ENCODE measurements at regions not wholly inside any gene's neighbourhood (a gene's known extent, or its start where the extent isn't known, plus 50 kb on each side); places are given as distances from the start of the nearest gene placed in this dataset.

DNA sequence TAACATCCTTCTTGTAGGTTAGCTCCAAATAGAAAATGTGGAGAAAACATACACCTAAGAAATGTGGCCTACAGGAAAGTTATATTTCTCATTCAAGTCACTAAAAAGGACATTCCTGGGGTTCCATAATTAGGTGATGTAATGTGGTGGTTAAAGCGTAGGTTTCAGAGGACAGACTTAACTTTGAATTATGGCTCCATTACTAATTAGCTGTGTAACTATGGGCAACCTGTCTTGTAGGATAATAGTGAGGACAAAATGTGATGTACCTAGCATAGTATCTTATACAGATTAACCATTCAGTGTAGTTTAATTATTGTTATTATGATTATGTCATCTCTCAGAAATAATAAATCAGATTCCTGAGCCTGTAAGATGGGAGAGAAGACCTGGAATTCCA lies 602.5 kb downstream of the TSN start:
- DNase-seq: no peak

DNA sequence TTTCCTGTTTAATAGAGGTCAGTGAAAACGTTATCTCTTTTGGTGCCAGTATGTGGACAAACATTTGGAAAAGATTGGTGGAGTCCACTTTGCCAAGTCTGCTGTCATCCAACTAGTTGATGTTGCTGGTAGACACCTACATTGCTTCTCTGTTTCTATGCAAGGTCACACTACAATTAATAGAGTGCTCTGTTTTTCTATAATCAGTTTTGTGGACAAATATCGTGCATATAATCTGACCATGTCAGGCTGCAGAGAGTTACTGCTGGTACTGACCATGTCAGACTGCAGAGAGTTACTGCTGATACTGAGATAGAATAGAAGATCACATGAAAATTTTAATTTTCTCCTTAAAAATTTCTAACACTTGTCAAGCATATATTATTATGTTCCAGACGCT lies 603.3 kb downstream of the TSN start:
- DNase-seq: no peak

DNA sequence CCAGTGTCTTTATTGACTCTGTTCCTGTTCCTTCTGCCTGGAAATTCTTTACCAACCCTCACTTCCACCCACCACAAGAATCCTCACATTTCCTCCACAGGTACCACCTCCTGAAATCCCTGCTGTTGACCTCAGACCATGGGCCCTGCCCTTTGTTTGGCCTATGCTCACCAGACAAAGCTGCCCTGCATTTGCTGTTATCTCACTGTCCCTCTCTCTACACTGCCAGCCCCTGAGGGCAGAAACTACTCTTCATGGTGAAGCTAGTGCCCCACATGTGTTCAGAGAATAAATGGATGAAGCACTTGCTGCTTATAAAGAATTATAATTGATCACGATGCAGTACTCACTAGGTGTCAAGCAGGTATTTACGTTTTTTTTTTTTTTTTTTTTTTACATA lies 608.4 kb downstream of the TSN start:
- DNase-seq: no peak

DNA sequence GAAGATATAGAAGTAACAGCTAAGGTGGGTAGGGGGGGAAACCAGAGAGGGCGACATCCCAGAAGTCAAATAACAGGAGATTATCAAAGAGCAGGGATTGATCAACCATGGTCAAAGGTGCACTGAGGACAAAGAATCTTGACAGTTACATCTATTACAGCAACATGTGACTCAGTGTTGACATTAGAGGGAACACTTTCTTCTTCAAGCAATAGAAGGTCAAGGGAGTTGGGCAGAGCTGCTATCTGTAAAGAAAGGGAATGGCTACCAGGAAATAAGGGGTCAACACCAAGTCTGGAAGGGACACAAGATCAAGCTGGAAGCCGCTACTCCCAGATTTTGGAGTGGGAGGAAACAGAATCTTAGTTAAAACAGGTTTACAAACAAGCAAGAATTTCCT lies 611.0 kb downstream of the TSN start:
- DNase-seq: no peak

DNA sequence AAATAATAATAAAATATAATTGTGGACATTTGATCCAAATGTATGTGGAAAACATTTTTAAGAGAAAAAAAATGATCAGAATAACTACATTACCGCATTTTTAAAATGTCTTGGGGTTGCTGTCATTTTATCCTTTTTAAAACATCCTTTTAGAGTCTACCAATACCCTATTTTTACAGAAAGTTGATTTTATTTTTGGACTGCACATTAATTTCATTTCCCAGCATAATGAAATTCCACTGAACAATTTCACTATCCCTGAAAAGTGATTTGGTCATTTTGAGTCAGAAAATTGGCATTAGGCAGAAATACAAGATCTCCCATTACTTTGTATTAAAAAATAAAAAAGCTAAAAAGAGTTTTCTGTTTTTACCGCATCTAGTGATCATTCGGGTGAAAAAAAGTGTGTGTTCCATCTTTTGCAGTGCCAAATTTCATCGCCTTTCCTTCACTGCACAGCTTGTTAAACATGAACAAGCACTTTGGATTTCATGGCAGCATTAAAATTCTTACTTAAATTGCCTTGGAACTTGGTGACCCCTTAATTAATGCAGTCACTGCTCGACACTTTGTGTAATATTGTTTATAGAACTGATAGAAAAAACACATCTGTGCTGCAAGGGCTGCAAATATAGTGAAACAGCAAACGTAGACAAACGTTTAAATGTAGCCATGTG lies 611.7 kb downstream of the TSN start:
- DNase-seq: no peak

DNA sequence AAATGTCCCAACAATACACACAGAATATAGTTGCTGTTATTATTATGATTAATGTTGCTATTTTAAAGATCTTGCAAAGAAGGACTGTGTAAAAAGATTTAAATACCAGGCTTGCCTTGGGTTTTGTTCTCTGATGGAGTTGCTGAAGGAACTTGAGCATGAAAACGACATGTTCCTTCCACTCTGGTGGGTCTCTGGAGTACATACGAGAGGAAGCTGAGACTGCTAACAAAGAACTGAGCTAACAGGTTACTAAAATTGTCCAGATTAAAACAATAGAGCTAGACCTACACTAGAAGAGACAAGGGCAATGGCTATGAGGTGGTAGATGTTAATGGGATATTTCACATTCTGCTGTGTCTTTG lies 612.2 kb downstream of the TSN start:
- no peak for DNase-seq

DNA sequence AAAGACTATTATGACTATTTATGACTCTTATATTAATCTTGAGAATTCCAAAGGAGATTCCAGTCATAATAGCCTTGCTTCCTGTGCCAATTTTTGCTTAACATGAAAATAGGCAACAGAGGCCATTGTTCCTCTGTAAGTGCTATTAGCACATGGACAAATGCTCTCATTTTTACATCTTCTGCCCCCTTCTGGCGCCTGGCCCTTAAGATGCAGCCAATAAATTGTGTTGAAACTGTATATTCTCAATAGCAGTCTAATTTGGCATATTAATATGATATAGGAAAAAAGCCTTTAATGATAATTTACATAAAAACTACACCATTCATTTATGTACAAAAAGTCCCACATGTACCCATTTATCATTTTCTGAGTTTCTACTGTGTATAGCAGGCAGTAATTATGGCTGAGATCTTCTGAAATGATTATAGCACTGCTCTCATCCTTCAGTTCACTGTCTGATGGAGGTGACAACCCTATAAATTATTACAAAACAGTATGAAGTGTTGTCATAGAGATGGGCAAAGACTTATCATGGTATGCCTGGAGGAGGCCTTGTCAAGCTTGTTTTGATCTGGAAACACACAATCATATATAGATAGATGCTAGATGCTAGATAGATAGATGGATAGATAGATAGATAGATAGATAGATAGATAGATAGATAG lies 613.3 kb downstream of the TSN start:
- DNase-seq: no peak

DNA sequence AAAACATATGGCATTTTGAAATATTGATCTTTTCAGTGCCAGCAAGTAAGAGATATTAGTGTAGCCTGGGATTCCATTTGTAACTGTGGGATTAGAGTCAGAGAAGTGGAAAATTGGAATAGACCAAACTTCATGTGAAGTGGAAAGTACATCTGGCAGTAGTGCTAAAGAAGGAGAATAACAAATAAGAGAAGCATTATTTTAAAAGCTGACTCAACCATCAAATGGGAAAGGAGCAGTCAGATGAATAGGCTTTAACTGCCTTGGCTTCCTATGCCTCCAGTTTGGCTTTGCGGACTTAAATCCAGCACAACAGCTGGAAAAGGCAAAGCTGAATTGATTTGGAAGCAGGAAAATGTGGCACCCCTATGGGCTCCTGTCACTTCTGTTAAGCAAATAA lies 623.1 kb downstream of the TSN start:
- DNase-seq: no peak

DNA sequence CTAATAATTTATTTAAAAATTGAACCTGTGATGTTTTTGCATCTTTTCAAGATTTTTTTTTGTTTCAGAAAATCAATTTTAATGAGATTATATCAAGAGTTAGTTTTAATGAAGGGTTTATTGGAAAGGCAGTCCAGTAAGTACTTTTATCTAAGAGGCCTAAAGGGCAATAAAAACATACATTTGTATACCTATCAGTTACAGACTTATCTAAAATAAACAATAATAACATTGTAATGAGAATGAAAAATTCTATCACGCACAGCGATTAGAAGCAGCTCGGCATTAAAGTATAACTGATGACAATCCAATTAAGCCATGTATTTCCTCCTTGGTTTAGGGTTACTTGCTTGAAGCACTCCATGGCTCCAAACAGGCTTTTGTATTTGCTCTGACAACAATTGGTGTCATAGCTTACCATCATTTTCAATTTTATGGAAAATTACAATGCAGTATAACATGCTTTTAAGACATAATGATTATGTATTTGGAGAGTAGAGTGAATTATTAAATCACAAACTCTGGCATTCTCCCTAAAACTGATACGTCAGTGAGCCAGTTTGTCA lies 629.4 kb downstream of the TSN start:
- peak; percentile 53 for DNase-seq

DNA sequence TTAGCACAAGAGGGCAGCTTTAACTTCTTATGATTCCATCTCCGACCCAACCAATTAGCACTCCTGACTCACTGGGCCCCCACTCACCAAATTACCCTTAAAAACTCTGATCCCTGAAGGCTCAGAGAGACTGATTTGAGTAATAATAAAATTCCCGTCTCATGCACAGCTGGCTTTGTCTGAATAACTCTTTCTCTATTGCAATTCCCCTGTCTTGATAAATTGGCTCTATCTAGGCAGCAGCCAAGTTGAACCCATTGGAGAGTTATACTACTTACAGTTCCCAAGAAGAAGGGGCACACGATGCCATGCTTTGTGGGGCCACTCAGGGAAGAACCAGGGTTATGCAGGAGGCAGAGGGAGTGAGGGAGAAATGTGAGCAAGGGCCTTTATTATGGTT lies 632.8 kb downstream of the TSN start:
- no peak for DNase-seq

DNA sequence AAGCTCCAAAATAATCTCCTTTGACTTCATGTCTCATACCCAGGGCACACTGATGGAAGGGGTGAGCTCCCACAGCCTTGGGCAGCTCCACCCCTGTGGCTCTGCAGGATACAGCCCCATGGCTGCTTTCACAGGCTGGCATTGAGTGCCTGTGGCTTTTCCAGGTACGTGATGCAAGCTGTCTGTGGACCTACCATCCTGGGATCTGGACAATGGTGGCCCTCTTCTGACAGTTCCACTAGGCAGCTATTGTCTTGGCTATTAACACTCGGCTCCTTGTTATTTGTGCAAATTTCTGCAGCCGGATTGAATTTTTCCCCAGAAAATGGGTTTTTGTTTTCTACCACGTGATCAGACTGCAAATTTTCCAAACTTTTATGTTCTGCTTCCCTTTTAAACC lies 634.2 kb downstream of the TSN start:
- DNase-seq: no peak

DNA sequence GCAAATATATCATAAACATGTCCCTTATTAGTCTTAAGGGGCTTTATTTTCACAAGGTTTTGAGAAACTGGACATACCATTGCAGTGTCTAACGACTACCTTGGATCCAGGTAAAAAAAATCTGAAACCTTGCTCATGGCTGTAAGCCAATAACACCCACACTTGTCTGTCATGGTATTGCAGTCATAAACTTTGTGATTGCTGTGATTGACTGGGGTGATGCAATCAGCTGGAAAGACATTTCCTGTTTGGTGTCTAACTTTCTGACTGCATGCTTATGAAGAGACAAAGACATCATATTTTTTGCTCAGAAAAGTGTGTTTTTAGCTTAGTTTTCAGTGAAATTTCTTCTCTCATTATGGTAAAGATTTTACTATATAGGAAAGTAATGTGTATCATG lies 635.0 kb downstream of the TSN start:
- DNase-seq: no peak

DNA sequence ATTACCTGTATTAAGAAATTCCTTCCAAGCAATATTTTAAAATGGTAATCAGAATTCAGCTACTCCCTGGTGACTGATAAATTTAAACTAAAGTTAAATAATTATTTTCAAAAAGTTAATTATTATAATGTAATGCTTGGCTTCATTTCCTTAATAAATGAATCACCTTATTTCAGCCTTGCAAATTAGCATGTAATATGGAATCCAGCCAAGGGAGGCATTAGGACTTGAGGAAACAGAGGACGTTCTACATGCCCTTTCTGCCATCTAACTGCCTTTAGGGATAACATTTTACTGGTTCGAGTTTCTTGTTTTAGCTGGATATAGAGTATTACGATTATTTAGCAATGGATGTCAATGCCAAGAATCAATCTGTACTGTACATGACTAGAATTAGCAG lies 636.3 kb downstream of the TSN start:
- no peak for DNase-seq

DNA sequence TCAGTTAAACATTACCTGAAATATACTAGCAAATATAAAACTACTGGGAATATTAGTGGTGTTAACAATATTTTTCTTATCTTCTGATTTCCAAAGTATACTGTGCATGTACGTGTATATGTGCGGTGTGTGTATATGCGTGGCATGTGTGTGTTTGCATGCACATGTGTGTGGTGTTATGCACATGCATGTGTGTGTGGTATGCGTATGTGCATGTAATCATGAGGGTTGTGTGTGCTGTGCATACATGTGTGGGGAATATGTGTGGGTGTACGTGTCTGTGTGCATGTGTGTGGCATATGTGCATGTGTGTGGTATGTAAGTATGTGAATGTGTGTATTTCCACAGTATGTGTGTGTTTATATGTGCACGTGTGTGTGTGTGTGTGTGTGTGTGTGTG lies 640.2 kb downstream of the TSN start:
- DNase-seq: no peak

DNA sequence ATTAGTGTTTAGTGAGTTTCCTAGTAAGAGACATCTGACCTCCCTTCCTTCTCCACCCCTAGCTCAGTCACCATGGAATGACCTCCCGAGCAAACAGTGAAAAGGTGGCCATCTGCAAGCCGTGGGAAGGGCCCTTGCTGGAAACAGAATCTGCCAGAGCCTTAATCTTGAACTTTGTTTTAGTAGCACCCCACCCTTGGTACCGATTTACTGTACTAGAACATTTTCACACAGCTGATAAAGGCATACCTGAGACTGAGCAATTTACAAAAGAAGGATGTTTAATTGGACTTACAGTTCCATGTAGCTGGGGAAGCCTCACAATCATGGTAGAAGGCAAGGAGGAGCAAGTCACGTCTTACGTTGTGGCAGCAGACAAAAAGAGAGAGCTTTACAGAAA lies 655.8 kb downstream of the TSN start:
- no peak for DNase-seq

DNA sequence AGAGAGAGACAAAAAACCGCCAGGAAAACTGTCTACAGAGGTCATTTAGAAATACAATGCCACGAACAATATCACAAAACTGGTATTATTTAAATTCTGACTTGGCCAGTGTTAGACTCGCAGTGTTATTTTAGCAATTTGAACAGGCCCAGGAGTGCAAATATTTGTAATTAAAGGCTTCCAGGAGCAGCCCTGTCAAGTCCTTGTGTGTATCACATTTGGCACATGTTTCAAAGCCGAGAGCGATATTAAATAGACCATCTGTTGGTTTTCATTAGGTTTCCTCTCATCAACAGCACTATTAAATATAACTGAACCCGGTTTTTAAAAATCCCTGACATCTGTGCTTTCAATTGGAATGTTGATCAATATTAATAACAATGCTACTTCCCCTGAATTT lies 656.9 kb downstream of the TSN start:
- no peak for DNase-seq

DNA sequence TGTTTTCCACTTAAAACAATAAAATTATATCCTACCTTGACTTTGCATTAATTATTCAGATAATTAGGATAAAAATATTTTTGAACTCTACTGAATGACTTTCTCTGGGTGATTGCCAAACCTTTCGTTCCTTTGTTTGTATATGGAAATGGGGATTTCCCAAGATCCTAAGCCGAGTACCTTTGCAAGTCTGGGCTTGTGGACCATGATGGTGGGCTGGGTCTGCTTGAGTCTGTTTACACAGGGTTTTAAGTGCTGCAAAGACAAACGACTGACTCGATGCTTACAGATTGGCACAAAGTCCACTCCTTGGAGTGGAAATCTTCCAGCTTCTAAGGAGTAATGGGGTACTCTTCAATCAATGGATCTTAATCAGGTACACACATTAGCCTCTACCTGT lies 659.5 kb downstream of the TSN start:
- DNase-seq: peak; percentile 38

DNA sequence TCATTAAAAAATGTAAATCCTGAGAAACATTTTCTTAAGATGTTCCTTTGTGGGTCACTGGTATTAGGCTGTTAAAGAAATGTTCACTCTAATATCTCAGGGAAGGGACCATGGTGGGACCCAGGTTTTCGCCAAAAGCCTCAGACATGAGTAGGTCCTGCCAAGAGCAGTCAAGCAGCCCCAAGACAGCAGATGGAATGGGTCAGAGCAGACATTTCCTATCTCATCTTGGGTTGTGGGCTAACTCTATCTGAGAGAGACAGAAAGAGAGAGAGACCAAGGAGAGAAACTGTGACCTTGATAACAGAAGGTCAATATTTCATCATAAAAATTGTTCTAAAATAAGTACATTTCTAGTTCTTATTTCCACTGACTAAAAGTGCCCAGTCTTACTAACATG lies 661.7 kb downstream of the TSN start:
- no peak for DNase-seq

DNA sequence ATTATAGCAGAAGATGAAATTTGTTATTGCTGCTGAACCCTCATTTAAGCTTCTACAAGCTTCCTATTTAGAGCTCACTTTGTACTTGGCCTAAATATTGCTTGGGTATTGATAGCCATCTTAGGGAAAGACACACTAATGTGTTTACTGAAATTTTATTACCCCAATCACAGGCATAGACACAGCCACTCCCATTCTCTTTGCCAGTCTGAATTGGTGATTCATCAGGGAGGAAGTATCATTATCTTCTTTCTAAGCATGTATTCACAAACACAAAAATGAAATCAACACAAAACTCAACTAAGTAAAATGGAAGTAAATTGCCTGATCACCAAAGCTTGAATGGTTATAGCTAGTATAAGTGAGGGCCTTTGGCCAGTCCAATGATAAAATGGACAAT lies 666.3 kb downstream of the TSN start:
- DNase-seq: no peak

DNA sequence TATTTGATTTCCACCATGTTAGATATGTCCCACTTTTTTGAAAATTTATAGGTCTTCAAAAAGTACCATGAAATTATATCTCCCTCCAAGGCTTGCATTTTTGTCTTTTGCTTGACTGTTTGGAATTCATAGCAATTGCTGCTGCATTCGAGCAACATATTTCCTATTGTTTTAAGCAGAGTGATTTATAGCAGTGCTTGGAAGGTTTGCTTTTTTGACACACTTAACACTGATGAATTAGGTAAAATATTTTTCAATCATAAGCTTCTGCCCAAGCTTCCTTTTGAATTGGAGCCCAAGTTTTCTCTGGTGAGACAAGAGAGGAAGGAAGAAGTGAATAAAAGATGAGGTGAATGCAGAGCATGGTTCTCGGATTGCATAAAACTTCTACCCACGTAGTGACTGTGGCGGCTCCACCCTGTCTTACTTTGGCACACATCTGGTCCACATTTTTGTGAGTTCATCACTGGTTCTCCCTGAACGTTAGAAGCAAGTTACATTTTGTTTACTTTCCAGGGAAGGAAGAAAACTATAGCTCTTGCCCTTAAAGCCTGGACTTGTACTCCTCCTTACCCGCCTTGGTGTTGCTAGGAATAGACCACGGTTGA lies 667.0 kb downstream of the TSN start:
- no peak for DNase-seq

DNA sequence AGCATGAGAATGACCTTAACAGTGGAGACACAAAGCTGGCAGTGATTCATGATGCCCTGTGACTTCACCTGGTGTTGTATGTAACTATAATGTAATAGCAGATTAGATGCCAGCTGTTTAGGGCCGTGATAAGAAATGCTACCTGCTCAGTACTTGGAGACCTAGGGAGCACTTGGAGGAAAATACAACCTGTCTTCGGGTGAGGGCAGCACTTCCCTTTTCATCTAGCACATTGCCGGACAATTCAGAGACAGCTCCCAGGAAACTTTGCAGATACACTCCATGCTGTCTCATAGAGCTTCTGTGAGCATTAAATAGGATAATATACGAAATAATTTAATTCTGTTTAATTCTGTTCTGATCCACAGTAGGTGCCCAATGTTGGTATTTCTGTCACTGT lies 668.5 kb downstream of the TSN start:
- no peak for DNase-seq

DNA sequence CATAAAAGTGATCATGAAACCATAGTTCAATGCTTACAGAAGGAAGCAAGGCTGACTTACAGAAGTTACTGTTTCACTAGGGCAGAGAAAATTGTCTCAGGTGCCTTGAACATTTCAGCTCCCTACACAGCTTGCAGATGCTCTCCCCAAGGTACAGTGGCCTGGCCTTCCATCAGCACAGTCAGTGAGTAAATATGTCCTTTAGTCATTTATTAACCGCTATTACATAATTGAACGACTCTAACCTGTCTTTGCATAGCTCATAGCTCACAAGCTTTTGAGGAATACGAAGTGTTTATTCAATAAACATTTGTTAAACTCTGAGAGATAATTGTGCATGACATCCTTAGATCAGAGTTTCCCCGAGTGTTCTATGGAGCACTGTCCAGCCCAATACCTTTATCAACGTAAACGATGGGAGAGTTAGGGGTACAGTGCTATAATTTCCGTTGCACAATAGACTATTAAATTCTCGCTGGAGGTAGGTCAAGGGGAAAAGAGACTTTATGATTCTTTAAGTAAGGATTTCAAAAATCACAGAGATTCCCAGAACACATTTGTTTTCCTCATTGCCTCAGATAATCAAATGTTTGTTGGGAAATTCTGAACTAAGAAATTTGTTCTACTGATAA lies 677.8 kb downstream of the TSN start:
- DNase-seq: no peak

DNA sequence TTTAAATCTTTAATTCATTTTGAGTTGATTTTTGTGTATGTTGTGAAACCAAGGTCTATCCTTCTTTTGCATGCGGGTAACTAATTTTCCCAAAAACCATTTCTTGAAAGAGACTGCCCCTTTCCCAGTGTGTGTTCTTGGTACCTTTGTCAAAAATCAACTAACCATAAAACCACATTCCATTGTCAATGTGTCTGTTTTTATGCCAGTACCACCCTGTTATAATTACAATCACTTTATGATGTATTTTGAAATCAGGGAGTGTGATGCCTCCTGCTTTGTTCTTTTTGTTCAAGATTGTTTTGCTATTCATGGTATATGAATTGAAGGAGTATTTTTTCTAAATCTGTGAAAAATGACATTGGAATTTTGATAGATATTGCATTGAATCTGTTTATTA lies 689.6 kb downstream of the TSN start:
- DNase-seq: no peak

DNA sequence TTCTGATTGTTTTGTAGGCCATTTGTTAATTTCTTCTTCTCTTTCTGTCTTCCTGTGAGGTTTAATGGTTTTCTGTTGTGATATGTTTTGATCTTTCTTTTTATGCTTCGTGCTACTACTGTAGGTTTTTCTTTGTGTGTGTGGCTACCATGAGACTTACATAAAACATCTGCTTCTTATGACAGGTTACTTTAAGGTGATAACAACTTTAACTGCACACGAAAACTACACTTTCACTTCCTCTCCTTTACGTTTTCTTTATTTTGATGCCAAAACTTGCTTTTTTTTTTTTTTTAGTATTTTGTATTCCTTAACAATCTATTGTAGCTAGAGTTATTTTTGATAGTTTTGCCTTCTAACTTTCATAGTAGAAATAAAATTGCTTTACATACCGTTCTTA lies 691.3 kb downstream of the TSN start:
- no peak for DNase-seq

All from NCI-H1436 (cell line).